Activated CD4-positive, alpha-beta T cell treated with anti-CD3 and anti-CD28 coated beads for 48 hours (primary cell): ENCODE measurements at regions not wholly inside any gene's neighbourhood (a gene's known extent, or its start where the extent isn't known, plus 50 kb on each side); places are given as distances from the start of the nearest gene placed in this dataset.

Source experiments
- DNase-seq: peaks from one replicate; pipeline ENCODE4 v3.0.0-alpha.2; 2020

DNA sequence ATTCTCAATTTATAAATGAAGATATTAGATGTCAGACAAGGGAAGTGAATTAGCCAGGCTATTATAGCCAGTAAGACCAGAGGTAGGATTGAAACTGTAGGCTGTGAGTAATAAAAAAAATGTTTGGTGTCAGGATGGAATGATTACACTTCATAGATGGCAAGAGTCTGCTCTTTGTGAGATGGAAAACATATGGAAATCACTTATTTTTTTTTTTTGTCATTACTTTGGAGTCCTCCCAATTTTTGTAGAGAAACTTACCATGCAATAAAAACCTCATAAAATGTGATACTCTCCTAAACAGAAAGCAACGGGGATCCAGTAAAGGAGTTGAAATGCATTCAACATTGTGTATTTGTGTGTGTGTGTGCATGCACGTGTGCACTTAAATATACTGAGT is 532.7 kb upstream of the CDH8 start:
- no peak for DNase-seq

DNA sequence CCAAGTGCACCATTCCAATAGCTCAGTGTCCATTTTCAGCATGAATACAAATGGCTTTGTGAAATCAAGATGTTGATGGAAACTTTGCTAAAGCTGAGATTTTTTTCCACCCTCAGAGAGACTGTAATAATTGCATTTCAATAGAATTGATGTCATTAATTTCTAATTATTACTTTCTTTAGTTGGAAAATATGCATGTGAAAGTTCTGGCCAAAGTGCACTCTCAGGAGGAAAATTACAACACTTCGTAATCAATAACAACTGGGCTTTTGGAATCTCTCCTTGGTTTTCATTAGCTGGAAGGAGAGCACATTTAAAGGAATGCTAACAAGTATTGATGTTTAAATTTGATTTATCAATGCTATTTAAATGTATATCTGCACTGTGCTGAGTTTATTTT is 529.5 kb upstream of the CDH8 start:
- no peak for DNase-seq

DNA sequence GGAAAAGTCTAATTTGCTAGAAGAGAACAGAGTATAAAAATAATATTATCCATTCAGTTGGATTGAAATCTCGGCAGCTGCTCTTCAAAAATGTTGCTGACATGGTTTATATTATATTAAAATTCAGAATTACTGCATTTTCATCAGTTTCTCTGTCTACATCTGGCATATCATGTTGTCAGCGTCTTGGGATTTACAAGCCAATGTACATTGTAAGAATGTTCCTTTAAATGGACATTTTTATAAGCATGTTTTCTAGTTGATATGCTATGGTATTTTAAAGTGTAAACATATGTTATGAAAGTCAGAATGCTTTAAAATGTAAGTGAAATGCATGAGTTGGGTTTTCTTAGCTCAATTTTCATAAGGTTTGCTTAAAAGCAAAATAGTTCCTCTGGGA is 528.1 kb upstream of the CDH8 start:
- no peak for DNase-seq

DNA sequence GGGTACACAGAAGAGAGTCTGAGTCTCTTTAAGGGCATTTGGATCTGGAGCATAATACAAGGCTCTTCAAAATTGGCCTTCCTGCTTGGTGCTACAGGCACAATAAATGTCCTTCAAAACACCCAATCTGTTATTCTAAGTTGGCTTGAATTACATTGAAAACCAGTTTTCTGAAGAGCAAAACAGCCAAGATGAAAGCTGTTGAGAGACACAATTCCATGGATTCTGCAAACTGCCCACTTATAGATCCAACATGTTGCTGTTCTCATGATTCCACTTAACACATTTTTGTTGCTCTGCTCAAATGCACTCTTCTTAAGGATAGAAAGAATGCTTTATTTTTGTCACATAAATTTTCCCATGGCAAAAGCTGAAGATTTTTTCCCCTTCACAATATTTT is 525.9 kb upstream of the CDH8 start:
- DNase-seq = no peak

DNA sequence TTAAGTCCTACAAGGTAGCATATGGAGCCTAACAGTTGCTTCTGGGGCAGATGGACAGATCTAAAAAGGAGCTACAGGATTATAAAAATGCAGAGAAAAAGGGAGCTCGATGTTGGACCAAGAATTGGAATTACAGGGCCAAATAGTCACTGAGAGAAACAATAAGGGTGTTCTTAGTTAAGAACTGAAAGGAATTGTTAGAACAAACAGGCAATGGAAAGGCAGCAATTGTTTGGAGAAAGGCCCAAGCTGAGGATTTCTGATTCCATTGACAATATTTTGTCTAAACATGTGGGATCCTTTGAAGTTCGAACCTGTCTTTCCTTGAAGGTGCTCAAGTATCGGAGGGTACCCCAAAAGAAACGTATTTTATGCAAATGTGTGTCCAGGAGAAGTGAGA is 513.6 kb upstream of the CDH8 start:
- no peak for DNase-seq

DNA sequence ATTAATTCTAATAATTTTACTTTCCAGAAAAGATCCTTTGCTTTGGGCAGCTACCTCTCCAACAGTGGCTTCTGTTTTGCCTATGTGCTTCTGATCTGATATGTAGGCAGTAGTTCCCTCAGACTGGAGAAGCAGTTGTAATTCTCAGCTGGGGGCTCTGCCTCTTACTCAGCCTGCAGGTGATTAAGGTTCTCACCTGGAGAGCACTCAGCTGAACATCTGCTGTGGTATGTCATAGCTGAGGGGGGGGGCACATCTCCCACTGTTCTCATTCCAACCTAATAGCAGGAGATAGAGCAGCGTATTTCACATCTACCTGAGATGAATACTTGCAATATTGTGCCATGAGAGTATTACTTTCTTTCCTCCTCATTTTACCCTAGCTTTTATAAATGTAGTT is 511.9 kb upstream of the CDH8 start:
- DNase-seq = no peak

DNA sequence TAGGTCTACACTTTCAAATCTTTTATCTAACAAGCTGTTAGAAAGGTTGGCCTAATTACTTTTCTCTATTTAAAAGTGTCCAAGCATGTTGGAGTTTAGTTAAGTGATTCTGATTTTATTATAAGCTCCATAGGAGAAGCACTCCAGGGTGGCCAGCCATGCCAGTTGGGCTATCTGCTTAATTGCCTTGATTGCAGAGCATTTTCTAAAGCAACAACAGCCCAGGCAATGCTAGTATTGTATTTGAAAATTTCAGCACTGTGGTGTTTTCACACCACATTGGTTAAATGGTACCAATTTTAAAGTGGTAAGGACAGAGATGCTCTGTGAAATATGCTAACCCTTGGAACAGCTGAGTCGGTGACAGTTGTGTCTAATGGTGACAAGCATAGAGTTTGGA is 510.5 kb upstream of the CDH8 start:
- no peak for DNase-seq

DNA sequence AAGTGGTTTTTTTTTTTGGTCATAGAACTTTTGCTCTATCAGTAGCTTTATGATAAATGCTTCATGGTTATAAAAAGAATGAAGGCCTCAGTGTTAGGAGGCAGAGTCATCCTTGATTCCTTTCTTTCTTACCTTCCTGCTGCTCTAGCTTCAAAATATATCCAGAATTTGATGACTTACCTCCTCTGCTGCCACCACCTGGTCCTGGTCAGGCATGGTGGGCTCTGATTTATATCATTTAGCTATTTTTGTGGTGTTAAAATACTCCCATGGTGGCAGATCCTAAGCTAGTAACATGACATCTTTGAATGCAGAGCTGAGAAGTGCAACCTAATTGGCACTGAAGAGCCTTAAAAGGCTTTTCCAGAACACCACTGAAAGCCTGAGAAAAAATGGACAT is 508.8 kb upstream of the CDH8 start:
- DNase-seq = no peak

DNA sequence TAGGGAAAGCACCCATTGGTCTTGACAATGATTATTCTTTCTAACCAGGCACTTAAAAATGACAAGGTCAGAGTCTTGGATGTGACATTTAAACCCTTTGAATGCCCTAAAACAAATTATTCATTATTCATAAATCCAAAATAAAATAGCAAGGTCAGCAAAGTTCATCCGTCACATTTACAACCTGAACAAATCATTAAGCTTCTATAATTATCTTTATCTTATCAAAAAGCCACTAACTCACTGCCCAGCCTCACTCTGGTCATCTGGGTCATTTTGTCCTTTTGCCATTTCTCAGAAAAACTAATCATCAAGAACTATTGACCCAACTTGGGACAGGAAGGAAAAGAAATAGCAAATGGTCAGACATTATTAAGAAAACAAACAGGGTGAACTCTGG is 507.3 kb upstream of the CDH8 start:
- DNase-seq = no peak

DNA sequence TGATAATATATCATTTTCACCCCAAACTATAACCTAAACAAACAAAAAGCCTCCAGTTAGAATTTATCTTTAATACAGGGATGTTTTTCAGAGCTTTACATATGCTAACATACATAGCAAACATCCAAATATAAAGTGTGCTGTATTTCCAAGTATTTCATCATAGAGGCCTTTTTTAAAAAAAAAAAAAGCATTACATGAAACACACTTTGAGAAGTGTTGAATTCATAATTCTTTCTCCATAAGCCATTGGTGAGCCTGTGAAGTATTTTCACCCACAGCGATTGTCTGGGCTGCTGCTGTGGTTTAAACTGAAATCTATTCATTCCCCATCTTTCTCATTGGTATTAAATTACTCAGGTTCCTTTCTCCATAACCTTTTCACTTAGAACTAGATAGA is 503.4 kb upstream of the CDH8 start:
- no peak for DNase-seq

DNA sequence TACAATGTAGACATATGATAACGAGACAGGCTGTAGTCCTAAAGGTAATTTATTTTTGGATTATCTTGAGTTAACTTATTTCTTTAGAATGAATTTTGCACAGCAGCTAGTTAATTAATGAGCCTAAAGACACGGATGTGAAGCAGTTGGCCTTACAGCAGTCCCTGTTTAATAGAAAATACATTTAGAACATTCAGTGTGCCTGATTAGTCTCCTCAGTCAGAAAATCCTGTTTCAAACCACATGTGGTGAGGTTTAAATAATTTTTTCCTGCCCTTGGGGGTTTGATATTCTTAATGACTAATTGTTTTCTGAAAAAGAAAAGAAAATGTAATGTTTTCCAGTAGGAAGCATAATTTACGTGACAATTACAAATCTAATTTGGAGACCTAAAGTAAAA is 494.2 kb upstream of the CDH8 start:
- no peak for DNase-seq

DNA sequence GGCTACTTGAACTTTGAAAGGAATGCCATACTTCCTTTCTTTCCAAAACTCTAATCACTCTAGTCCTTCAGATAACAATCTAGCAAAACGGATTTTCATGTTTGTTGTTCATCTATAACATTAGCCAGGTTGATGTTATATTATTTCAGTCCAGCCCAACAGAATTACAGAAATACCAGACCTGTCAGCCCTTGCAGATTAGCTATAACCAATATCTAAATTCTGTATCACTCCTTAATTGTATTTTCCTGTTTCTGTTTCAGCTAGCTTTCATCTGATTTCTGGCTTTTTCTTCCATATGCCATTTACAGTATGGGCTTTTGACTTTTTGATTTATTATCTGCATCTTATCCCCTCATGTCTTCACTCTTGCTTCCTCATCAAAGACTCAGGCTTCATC is 479.8 kb upstream of the CDH8 start:
- DNase-seq = no peak

DNA sequence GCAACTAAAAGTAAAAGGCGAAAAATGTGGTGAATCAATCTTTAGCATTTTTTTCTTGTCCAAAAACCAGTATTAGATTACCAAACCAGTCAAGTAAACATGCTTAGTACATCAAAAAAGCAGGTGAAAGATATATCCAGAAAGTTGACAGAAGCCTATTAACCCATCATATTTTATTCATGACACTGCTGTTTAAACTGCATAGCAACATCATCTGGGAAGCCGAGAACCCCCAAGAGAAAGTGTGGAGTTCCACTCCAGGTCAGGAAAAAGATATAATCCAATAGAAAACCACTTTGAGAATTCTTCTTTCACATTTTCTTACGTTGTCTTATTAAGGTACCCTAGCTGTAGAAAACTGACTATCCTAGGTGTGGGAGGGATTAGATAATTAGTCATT is 466.8 kb upstream of the CDH8 start:
- DNase-seq = no peak

DNA sequence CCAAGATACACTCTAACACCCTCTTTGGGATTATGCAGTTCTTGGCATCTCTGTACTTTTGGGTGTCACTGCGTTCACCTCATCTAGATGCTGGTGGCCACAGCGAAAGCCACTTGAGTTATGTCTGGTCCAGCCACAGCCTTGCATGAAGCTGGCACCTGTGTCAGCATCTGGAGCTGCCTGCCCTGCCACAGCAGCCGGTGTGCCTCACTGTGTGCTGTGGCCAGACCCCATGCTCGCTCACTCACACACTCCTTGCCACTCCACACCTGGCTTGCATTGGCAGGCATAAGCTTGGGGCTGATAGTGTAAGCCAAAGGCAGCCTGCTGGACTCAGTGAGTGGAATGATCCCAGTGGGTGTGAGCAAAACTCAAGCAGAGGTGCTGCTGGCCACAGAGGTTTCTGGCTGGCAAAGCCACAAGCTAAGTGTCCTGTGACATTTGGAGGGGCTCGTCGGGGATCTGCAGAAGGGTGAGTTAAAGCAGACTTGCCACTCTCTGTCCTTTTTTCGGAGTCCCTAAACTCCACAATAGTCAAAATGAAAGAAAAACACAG is 442.7 kb upstream of the CDH8 start:
- DNase-seq = no peak

DNA sequence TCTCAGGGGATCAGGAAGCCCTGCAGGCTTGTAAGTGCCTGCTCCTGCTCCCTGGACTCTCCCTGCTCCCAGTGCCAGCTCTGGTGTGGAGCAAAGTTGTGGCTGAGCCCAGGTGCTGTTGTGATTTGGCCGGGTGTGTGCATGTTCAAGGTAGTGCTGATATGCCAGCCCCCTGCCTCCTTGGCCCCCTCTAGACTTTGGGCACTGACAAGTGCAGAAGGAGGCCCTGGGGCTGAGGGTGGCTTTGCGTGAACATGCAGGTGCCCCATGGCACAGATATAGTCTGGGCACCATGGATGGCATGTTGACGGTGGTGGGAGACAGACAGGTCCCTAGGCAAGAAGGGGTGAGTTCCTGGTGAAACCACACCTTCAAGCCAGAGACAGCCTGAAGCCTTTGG is 441.6 kb upstream of the CDH8 start:
- DNase-seq = no peak

DNA sequence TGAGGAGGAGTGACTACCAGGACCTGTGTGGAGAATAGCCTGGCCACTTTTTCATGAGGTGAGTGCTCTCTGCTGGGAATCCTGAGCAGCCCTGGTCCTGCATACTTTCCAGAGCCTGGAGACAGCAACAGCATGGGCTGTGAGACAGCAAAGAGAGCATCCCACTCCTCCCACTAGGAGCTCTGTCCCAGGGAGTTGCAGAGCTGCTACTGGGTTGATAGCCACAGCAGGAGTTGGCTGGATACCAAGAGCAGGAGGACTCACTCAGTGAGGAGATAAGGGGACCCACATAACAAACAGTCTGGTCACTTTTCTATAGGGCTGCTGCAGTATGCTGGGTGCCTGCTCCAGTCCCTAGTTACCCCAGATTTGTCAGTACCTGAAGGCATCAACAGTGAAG is 439.3 kb upstream of the CDH8 start:
- no peak for DNase-seq

DNA sequence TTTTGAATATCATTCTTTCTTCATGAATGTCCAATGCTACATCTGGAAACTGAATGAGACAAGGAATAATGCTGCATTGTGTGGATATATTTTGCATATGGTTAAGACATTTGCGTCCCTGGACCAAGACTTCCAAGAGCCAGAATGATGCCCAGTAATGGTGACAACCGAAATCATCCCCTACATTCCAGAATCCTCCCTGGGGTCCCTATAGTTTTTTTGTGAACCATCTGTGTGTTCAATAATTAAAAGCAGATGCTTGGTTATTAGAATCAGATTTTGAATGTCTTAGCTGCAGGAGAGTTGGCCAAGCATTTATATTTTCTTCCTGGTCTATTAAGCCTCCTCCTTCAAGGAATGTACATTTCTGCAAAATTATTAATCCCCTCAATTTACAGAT is 426.7 kb upstream of the CDH8 start:
- no peak for DNase-seq

DNA sequence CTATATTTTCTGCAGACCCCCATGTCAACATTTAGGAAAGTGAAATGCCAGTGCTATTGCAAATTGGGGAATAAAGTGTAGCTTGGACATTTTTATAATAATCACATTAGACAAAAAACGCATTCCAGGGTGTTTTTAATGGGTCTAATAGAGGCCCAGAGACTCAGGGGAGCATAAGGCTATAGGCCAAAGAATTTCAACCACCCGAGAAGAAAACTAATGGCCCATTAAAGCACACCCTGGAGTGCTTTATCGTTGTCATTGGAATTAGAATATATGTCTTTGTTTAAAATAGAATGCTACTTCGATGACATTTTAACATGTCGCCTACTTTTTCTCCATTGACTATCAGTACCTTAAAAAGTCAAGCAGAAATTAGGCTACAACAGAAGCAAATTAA is 414.1 kb upstream of the CDH8 start:
- no peak for DNase-seq

DNA sequence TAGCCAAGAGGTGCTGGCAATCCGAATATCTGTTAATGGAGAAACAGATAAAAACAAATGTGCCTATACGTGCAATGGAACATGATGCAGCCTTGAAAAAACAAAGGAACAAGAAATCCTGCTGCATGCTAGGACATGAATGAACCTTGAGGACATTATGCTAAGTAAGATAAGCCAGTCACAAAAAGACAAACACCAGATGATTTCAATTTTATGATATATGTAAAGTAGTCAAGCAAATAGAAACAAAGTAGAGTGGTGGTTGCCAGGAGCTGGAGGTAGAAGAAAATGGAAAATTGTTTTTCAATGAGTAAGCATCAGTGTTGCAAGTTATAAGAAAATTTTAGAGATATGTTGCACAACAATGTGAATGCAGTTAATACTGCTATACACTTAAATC is 409.7 kb upstream of the CDH8 start:
- DNase-seq = no peak

DNA sequence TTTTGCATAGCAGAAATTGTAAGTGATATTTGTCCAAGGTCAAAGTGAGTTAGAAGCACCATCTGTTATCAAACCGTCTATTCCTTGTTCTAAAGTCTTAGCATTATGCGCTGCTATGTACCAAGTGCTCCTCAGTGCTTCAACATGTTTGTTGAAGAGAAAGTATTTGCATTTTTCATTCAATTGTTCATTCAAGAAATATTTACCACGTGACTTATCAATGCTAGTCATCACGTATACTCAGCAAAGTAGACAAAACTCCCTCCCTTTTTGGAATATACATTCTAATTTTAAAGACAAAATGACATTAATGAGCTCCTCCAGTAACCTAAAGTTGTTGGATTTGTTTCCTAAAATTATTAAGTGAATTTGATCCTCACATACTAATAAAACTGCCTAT is 388.0 kb upstream of the CDH8 start:
- DNase-seq = no peak

DNA sequence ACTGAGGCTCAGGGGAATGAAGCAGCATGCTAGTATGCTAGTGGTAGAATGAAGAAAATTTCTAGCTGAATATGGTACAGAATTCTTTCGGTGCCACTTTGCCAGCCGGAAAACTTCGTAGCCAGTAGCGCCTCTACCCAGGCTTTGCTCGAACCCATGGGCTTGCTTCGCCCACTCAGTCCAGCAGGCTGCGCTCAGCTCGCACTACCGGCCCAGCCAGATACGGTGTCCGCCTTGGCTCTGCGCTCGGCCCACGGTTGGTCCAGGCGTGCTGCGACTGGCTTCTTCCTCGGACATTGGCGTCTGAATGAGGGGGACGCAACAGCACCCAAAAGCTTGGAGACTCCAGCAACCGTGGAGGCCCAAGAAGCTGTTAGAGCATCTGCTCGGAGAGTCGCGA is 372.5 kb upstream of the CDH8 start:
- DNase-seq = no peak

DNA sequence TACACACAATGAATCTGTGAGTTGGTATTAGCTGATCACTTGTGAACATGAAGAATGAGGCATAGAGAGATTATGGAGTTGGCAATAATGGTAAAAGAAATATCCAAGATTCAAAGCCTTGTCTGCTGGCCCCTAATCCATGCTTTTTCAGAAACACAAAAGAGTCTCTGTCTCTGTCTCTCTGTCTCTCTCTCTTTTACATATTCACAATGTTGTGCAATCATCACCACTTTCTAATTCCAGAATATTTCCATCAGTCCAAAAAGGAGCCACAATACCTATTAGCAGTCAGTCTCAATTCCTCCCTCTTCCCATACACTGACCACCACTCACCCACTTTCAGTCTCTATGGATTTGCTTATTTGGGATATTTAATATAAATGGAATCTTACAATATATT is 370.1 kb upstream of the CDH8 start:
- DNase-seq = no peak

DNA sequence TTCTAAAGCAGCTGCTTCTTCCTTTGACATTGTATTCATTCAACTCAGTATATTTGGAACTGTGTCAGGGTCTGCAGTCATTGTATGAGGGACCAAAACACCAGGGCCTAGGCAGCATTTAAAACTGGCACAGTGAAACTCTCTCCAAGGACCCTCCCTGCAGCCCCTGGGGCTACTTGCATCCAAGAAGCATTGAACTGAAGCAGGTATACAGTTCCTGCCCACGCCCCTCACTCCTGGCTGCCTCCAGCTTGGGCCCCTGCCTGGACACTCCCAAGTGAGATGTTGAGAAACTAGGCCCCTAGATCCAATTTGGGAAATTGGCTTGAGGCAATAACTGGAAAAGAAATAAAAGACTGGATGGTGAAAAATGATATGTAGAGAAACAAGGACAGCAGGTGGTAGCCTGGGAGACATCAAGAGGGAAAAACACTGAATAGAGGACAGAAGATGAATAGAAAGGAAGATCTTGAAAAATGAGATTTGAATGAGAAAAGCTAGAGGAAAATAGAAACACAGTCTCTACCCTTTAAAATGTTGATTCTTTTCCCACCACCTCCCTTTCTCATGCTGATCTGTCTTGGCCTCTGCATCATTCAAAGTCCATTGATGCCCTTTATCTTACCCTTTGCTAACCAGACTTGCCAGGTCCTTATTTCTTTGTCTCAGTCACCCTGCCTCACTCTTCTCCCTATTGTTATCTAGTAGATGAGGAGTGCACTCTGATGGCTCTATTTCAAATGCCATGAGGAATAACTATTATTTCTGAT is 368.8 kb upstream of the CDH8 start:
- no peak for DNase-seq

DNA sequence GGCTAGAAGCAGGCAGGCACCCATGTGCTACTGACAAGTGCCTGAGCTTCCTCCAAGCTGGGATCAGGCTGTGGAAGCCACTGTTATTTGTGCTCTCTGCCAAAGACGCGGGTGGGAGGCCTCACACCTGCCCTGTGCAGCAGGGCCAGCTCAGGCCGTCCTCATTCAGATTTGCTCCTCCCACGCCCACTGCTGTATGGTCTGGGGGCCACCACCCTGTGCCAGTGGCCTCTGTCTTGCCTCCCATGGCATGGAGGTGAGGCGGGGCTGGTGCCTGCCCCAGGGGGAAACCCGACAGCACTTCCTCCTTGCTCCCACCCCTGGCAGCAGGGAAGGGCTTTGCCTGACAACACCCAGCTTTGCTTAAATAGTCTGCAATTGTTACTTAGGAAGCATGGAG is 356.5 kb upstream of the CDH8 start:
- no peak for DNase-seq

DNA sequence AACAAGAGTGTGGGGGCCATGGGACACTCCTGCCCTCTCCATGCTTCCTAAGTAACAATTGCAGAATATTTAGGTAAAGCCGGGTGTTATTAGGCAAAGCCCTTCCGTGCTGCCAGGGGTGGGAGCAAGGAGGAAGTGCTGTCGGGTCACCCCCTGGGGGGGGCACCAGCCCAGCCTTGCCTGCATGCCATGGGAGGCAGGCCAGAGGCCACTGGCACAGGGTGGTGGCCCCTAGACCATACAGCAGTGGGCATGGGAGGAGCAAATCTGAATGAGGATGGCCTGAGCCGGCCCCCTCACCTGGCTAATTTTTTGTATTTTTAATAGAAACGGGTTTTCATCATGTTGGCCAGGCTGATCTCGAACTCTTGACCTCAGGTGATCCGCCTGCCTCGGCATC is 355.7 kb upstream of the CDH8 start:
- DNase-seq = no peak
